H1 (cell line): ENCODE measurements at regions not wholly inside any gene's neighbourhood (a gene's known extent, or its start where the extent isn't known, plus 50 kb on each side); places are given as distances from the start of the nearest gene placed in this dataset.

Experiments used
- BRCA1 ChIP-seq: IDR thresholded peaks from 2 replicates; pipeline ENCODE4 v1.6.1; 2012; ENCODE audit warnings: low read depth, low read length, improper control_type of control experiment
- JUND ChIP-seq: IDR thresholded peaks from 2 replicates; pipeline ENCODE4 v1.6.1; 2011; ENCODE audit warnings: mild to moderate bottlenecking, improper control_type of control experiment, low read length
- SP4 ChIP-seq: IDR thresholded peaks from 2 replicates; pipeline ENCODE4 v1.6.1; 2012; ENCODE audit warnings: low read length, inconsistent platforms
- SRF ChIP-seq: IDR thresholded peaks from 2 replicates; pipeline ENCODE4 v1.6.1; 2011; ENCODE audit warnings: mild to moderate bottlenecking, low read depth, low read length, moderate library complexity
- TAF7 ChIP-seq: optimal IDR thresholded peaks from 2 replicates; pipeline ENCODE3; 2011; ENCODE audit warnings: low read depth, mild to moderate bottlenecking, inconsistent platforms, low read length, moderate library complexity, borderline replicate concordance

DNA sequence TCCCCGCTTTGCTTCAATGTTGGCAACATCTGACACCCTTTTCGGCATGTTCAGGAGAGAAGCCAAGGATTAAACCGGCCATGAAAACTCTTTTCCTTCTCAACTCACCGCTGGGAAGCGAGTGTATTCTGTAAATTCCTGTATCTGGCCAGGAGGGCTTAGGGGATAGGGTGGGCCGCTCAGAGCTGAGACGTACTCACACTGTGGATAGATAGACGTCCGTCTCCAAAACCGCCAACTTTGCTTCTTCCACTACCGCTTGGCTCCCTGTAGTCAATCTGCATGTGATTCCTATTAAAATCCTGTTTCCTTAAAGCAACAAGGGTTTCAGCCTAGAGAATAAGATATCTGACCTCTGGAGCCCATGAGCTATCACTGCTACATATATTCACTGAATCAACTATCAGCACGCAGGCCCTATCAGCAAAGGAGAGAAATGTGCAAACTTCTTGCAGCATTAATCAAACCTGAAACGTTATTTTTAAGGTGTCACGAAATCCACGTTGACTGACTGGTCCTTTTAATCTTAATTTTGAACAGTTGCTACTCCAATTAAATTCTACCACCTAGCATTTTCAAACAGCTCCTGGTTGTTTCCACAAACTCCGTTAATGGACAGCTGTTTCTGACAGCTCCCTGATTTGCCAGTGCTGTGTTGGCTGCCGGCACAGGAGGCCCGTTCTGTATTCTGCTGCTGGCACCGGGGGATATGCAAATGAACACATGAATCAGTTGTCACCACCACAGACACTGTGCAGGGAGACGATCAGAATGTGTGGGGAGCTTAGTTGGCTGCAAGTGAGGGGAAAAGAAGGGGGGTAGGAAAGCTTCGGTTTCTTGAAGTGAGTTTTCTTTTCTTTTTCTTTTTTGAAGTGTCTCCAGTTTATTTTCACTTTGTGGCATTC is 438.9 kb upstream of the ARRDC4 start (continued):
- no peak for TF ChIP-seq TAF7
- no peak for TF ChIP-seq BRCA1
- no peak for TF ChIP-seq SP4
- no peak for TF ChIP-seq SRF
- no peak for TF ChIP-seq JUND
- TF ChIP-seq, all 59 proteins: peak for 0
